Thyroid gland (tissue), 4 donors: ENCODE measurements at regions not wholly inside any gene's neighbourhood (a gene's known extent, or its start where the extent isn't known, plus 50 kb on each side); places are given as distances from the start of the nearest gene placed in this dataset.

Experiments used
- CTCF ChIP-seq, 6 experiments: fragments of 200-600 bp in 3 of 6; fragments of 450-650 bp in 3 of 6; sonication (generic) in 3 of 6; IDR thresholded peaks; one replicate each; pipeline ENCODE4 v1.5.1; 2016 to 2019; ENCODE audit warnings: antibody characterized with exemption in 6 of 6, mild to moderate bottlenecking in 2 of 6, inconsistent platforms in 1 of 6, moderate library complexity in 1 of 6
- POLR2A ChIP-seq, 2 donors: fragments of 450-650 bp; IDR thresholded peaks; one replicate each; pipeline ENCODE4 v1.6.1; 2017; ENCODE audit warnings: antibody characterized with exemption in 2 of 2, mild to moderate bottlenecking in 2 of 2, moderate library complexity in 1 of 2

GRCh38 chr9:105150991-105151685 is 93.3 kb upstream of the SLC44A1 start:
- TF ChIP-seq CTCF (IDR thresholded peaks at IDR 0.05): no peak
- no peak for TF ChIP-seq POLR2A (IDR thresholded peaks at IDR 0.05)
